ENCODE measurements at regions not wholly inside any gene's neighbourhood (a gene's known extent, or its start where the extent isn't known, plus 50 kb on each side); places are given as distances from the start of the nearest gene placed in this dataset.

DNA sequence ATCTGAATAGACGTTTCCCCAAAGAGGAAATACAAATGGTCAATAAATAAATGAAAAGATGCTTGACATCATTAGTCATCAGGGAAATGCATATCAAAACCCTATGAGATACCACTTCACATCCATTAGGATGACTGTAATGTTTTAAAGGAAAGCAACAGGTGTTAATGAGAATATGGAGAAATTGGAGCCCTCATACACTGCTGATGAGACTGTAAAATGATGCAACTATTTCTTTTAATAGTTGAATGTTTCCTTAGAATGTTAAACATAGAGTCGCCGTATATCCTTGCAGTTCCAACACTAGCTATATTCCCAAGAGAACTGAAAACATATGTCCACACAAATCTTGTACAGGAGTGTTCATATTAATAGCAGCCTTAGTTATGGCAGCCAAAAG is 133.2 kb downstream of the SLC38A4 start:
- no peak for TF ChIP-seq POLR2AphosphoS5 (IDR thresholded peaks at IDR 0.05; ENCODE audit: insufficient read depth, low read depth, low read length)
- TF ChIP-seq CTCF (IDR thresholded peaks at IDR 0.05; ENCODE audit: extremely low read depth in 1 of 2, insufficient read depth in 1 of 2, low read depth in 1 of 2, low read length in 2 of 2), result no peak
- TF ChIP-seq POLR2A (IDR thresholded peaks at IDR 0.05; ENCODE audit: low read depth, low read length), result no peak
- no peak for TF ChIP-seq FOS (IDR thresholded peaks at IDR 0.05; ENCODE audit: borderline replicate concordance, insufficient read depth, low read length)
- no peak for TF ChIP-seq EZH2 (IDR thresholded peaks at IDR 0.05; ENCODE audit: borderline replicate concordance, low read depth, low read length, severe bottlenecking)
- no peak for TF ChIP-seq MYC (IDR thresholded peaks at IDR 0.05; ENCODE audit: low read depth, low read length)
- no peak for TF ChIP-seq GATA2 (IDR thresholded peaks at IDR 0.05; ENCODE audit: insufficient read depth, insufficient read length, low read depth, low read length)

Measured in endothelial cell of umbilical vein (primary cell).